ENCODE measurements at regions not wholly inside any gene's neighbourhood (a gene's known extent, or its start where the extent isn't known, plus 50 kb on each side); places are given as distances from the start of the nearest gene placed in this dataset.
"Not testable (repeated sequence)": the region's sequence is repeated elsewhere in the genome, so short reads cannot be mapped to it uniquely, and the experiment has no call there.

DNA sequence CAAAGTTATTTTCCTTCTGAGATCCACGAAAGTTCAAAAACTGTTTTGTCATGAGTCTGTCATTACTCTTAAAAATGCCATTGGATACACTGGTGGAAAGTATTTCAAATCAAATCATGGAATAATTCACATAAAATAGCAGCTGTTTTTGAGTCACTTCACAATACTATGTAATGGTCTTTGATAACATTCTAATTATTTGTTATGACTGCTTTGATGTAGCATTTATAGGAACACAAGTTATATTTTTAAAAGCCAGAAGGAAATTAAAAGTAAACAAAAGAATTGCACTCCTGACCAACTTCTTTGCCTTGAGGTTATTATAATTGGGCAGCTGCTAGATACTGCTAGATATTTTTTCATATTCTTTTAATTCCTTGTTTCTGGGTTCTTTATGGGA lies 473.2 kb downstream of the CCER1 start:
- H3K4me3 ChIP-seq (ENCODE audit: low read depth, low read length) = no peak overlapping the region
- DNase-seq (ENCODE audit: low read depth) = no peak
- TF ChIP-seq, protein P1, sequence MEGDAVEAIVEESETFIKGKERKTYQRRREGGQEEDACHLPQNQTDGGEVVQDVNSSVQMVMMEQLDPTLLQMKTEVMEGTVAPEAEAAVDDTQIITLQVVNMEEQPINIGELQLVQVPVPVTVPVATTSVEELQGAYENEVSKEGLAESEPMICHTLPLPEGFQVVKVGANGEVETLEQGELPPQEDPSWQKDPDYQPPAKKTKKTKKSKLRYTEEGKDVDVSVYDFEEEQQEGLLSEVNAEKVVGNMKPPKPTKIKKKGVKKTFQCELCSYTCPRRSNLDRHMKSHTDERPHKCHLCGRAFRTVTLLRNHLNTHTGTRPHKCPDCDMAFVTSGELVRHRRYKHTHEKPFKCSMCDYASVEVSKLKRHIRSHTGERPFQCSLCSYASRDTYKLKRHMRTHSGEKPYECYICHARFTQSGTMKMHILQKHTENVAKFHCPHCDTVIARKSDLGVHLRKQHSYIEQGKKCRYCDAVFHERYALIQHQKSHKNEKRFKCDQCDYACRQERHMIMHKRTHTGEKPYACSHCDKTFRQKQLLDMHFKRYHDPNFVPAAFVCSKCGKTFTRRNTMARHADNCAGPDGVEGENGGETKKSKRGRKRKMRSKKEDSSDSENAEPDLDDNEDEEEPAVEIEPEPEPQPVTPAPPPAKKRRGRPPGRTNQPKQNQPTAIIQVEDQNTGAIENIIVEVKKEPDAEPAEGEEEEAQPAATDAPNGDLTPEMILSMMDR (IDR thresholded peaks at IDR 0.05; ENCODE audit: insufficient read depth, low read length) = no peak

DNA sequence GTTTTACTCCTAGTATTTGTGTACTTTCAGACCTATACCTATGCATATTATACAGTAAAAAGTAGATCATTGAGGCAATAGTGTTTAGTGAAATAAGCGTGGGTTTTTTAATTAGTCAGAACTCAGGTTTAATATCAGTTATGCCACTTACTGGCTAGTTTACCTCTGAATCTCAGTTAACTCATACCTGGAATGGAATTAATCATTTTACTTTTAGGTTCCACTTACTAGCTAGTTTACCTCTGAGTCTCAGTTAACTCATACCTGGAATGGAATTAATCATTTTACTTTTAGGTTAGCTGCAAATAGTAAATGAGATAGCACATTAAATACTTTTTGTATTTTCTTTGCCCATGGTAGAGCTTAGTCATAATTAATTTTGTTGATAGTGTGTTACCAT lies 475.7 kb downstream of the CCER1 start:
- TF ChIP-seq, protein P1 (IDR thresholded peaks at IDR 0.05; ENCODE audit: insufficient read depth, low read length) = no peak
- H3K4me3 ChIP-seq (ENCODE audit: low read depth, low read length) = no peak overlapping the region

DNA sequence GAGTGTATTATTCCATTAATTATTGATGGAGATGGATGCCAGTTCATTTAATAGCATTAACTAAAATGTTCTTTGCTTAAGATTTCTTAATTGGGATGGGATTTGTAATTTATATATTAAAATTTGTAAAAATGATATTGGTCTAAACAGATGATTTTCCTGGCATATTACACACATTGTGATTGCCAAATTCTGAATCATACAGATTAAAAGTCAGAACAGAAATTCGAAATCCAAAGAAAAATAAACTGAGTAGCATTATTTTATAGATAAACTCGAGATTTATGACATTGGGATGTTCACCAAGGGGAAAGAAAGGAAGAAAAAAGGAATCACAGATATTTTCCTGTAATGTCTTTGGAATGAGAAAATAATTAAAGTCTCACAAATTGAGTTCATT lies 481.1 kb downstream of the CCER1 start:
- no peak overlapping the region for H3K4me3 ChIP-seq (ENCODE audit: low read depth, low read length)
- TF ChIP-seq, protein P1 (IDR thresholded peaks at IDR 0.05; ENCODE audit: insufficient read depth, low read length) = no peak
- peak; percentile 45 for DNase-seq (ENCODE audit: low read depth)

More for the DNA sequence above, 475.7 kb downstream of the CCER1 start:
- no peak for DNase-seq (ENCODE audit: low read depth)

DNA sequence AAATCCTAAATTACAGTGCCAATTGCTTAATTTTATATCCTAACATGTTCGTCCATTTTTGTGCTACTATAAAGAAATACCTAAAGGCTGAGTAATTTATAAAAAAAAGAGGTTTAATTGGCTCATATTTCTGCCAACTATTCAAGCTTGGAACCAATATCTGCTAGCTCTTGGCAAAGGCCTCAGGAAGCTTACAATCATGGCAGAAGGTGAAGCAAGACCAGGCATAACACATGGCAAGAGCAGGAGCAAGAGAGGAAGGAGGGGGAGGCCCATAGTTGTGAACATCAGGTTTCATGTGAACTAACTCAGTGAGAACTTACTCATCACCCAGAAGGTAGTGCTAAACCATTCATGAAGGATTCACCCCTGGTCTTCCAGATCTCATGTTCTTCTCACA lies 494.3 kb downstream of the CCER1 start:
- peak; percentile 60 for DNase-seq (ENCODE audit: low read depth)
- H3K4me3 ChIP-seq (ENCODE audit: low read depth, low read length) = no peak overlapping the region
- TF ChIP-seq, protein P1 (IDR thresholded peaks at IDR 0.05; ENCODE audit: insufficient read depth, low read length) = no peak

DNA sequence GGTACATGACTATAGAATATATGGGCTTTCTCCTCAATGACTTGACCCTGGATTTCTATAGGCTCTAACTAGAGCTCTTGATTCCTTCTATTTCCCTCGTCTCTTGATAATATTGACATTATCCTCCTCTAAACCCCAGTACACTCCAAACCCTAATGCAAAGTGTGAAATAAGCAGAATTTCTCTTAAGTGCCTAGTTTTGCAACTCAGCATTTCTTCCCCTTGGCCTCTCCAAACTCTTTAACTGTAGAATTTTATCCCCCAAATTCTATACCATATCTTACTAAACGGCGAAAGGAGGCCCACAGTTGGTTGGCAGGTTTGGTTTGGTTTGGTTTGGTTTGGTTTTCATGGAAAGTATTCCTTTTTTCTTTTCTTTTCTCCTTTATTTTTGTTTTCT lies 498.7 kb downstream of the CCER1 start:
- no peak overlapping the region for H3K4me3 ChIP-seq (ENCODE audit: low read depth, low read length)
- TF ChIP-seq, protein P1 (IDR thresholded peaks at IDR 0.05; ENCODE audit: insufficient read depth, low read length) = no peak

DNA sequence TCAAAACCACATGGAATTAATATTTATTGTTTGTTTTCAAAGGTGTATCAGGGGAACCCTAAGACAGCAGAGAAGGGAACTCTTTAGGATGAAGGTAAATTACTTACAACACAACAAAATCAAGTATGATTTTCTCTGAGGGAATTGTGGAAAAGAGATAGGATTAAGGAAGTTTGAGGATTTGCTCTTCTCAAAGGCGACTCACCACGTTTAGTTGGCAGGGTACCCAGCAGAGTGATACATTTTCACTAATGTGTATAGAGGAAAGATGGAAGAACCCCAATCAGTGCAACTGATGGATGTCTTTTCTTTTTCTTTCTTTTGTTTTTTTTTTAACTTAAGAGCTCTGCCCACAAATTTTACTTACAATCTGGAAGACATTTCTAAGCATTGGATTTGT lies 499.2 kb downstream of the CCER1 start:
- TF ChIP-seq, protein P1 (IDR thresholded peaks at IDR 0.05; ENCODE audit: insufficient read depth, low read length) = no peak
- DNase-seq (ENCODE audit: low read depth) = no peak
- no peak overlapping the region for H3K4me3 ChIP-seq (ENCODE audit: low read depth, low read length)

More for the DNA sequence above, 498.7 kb downstream of the CCER1 start:
- DNase-seq (ENCODE audit: low read depth) = no peak

DNA sequence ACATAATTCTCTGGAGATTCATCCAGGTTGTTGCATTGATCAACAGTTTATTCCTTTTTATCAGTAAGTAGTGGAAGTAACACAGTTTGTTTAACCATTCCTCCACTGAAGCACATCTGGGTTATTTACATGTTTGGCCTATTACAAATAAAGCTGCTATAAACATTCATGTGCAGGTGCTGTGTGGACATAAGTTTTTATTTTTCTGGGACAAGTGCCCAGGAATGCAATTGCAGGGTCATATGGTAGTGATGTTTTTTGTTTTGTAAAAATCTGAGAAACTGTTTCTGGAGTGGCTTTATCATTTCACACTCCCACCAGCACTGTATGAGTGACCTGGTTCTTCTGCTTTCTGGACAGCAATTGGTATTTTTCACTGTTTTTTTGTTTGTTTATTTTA lies 505.4 kb downstream of the CCER1 start:
- TF ChIP-seq, protein P1 (IDR thresholded peaks at IDR 0.05; ENCODE audit: insufficient read depth, low read length) = no peak
- DNase-seq (ENCODE audit: low read depth) = no peak
- H3K4me3 ChIP-seq (ENCODE audit: low read depth, low read length) = no peak overlapping the region

DNA sequence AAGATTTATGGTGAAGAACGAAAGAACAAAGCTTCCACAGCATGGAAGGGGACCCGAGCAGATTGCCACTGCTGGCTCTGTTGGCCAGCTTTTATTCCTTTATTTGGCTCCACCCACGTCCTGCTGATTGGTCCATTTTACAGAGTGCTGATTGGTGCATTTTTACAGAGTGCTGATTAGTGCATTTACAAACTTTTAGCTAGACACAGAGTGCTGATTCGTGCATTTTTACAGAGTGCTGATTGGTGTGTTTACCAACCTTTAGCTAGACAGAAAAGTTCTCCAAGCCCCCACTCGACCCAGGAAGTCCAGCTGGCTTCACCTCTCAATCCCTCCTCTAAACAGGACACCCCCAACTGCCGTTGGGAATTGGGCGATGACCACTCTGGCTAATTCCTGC lies 511.5 kb downstream of the CCER1 start:
- DNase-seq (ENCODE audit: low read depth) = not testable (repeated sequence)

More for the DNA sequence above, 511.5 kb downstream of the CCER1 start:
- not testable (repeated sequence) for H3K4me3 ChIP-seq (ENCODE audit: low read depth, low read length)
